GM18511 (cell line): ENCODE measurements at regions not wholly inside any gene's neighbourhood (a gene's known extent, or its start where the extent isn't known, plus 50 kb on each side); places are given as distances from the start of the nearest gene placed in this dataset.
A peak's percentile ranks its signal among the peaks of the same experiment; 100 is the strongest.

Source experiments
- ATAC-seq: cut with Tn5 transposase; IDR thresholded peaks from one replicate; pipeline ENCODE4 v1.9.1; 2021; ENCODE audit warnings: mild to moderate bottlenecking, moderate library complexity; ENCODE audit not compliant: unreplicated experiment

DNA sequence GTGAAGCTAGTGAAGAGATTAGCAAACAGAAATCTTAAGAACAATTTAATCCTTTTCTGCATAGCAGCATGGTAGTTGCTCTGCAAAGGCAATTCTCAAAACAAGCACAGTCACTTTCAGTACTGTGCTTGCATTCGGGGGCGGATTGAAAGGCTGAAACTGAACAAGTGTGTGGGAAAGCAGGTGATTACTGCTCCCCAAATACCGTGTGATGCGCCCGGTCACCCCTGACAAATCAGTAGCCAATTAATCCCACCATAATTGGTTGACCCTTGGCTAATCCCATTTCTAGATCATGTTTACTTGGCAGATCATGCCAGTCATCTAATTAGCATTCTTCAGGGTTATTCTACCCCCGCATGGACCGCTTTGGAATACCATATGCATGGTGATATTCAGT, 76.5 kb upstream of the ADRB1 start:
- ATAC-seq, result peak; percentile 48

DNA sequence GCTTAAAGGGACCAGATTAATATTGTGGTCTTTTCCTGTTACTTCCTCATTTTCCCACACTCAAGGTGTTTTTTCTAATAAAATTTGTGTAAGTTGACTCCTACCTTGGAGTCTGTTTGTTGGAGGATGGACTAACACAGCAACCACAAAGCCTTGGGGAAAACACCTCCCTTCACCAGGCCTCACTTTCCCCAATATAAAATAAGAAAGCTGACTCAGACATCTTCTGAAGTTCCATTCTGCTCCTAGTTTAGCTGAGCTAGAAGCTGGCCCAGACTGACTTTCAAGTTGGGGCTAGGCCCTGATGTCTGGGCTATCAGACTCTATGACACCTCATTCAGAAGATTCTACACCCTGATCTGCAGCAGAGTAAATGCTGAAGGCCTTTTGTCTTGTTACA, 73.0 kb upstream of the ADRB1 start:
- ATAC-seq, result no peak

DNA sequence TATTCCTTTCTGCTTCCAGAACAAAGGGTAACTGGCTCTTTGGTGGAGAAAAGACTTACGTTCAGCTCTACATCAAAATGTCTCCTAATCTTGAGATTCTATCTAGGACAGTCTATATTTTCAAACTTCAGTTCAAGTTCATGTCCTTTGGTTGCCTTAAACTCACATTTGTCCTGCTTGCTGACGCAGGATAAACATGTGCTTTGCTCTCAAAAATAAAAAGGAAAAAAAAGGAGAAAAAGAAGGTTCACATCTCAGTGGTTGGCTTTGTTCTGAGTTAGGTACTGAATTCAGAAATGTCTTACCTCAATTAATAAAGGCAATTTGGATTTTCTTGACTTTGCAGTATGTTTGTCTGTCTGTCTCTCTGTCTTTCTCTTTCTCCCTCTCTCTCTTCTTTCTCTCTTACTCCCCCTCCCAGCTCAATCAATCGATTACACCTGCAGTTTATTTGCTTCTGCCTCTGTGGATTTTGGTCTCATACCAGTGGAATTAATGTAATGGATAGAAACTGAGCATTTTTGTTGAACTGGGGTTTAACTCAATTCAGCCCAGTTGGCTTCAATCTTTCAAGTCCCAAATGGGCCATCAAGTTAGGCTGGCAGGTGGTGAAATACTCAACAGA, 72.2 kb upstream of the ADRB1 start:
- no peak for ATAC-seq

DNA sequence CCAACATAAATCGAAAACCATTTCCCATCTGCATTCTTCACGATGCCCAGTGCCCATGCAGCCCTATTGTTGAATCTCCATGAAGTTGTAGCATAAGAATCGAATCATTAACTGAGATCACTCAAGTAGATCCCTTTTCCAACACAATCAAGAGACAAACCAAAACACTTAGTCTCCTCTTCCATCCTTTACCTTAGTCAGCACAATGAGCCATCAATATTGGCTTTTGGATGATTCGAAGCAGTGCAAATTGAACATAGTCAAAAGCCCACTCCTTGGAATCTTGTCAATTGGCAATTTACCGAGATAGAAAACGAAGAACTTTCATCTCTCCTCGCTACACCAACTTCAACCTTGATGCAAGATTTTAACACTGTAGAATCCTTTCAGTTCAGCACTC, 66.5 kb upstream of the ADRB1 start:
- ATAC-seq, result no peak

DNA sequence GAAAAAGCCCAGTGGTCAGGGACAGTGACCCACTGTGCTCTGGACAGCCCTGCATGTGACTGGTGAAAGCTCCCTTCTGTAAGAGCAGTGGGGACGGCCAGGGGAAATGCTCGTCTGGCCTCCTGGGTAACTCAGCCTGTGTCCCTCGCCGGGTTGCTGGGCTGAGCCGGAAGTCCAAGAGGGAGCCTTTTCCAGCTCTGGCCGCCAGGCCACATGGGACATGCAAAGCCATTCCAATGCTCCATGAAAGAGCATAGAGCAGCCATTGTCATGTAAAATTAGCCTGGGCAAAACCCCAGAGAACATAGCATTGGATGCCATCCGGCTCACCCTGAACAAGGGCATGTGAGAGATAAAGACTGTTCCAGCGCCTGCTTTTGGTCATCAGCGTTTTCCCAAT, 64.9 kb upstream of the ADRB1 start:
- no peak for ATAC-seq

DNA sequence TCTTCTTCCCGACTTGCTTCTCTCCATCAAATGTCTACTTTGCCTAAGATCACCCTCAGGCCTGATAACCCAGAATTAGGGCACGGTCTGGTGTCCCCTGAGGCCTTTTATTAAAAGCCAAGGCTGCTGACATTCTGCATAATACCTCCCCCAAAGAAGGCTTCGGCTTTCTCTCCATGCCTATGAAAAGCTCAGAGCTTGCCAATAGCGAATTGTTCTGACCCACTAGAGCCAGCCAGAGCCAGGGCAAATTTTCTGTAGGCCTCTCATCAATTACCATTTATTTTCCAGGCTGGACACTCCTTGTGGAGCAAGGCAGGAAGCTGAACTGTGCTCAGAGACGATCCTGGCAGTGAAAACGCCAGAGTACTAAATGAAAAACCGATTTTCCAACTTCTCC, 64.3 kb upstream of the ADRB1 start:
- ATAC-seq, result no peak

DNA sequence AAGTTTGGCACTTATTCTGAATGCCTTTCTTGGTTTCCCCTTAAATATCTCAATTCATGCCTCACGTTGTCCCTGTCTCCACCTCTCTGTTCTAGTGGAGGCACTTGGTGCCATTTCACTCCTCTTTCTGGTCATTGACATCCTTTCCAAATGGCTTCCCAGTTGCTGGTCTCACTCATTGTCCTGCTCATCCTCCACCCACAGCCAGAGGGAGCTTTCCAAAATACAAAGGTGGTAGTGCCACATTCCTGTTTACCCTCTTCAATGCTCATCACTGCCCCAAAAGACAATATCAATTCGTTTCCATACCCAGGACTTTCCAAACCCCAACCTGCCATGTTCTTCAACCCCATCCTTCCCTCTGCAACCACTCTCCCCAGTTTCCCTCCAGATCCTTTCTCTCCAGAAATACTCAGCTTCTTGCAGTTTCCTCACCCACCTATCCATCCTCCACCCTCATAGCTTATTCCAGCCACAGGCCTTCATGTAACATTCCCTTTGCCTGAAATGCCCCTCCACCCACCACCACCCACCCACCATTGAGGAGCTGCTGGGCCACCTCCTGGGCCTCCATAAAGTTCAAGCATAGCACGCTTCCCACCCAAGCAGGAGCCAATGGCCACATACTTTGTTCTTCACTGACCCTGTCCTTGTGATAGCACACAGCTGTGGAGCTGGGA, 63.1 kb upstream of the ADRB1 start:
- ATAC-seq, result no peak

DNA sequence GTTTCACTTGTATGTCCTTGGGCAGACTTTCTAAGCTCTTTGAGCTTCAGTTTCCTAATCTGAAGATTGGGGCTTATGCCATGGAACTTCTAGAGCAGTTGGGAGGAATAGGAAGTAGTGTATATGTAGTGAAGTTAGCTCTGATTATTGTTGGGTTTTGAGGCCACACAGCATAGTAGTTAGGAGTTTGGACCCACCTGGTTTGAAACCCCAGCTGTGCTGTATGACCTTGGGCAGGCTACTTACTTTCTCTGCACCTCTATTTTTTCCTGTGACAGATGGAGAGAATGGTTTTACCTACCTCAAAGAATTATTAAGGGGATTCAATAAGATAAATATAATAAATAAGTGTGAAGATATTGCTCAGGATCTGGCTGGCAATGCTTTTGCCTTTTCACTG, 61.4 kb upstream of the ADRB1 start:
- peak; percentile 23 for ATAC-seq

DNA sequence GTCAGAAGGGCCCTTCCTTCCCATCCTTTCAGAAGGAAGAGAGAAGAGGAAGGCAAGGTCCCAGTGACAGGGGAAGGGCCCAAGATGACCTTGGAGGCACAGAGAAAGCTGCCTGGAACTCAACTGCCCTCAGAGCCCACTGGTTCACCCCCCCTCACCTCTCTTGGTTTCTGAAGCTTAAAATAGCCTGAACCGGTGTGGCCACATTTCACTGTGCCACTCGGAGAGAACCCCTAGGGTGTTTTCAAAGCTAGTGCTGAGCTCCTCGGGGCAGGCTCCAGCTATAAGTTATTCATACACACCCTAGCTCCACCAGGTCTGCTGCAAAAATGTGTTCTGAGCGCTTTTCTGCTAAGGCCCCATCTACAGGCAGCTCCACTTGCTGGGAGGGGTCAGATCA, 60.9 kb upstream of the ADRB1 start:
- peak; percentile 95 for ATAC-seq

DNA sequence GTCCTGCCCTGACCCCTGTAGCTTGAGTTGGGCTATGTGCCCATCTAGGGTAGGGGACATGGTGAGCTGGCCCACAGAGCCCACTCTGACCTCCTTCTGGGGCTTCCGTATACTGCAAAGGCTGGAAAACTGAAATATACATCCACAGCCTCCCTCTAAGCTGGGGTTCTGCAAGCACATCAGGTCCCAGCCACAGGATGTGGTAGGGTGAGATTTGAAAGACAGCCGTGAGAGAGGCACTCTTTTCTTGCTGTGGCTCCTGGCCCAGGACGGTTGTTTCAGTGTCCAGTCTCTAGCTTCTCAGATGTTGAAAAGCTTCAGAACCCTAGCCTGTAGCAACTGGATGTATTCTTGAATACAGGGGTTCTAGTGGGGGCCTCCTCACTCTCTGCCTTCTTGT, 60.1 kb upstream of the ADRB1 start:
- ATAC-seq, result peak; percentile 55

DNA sequence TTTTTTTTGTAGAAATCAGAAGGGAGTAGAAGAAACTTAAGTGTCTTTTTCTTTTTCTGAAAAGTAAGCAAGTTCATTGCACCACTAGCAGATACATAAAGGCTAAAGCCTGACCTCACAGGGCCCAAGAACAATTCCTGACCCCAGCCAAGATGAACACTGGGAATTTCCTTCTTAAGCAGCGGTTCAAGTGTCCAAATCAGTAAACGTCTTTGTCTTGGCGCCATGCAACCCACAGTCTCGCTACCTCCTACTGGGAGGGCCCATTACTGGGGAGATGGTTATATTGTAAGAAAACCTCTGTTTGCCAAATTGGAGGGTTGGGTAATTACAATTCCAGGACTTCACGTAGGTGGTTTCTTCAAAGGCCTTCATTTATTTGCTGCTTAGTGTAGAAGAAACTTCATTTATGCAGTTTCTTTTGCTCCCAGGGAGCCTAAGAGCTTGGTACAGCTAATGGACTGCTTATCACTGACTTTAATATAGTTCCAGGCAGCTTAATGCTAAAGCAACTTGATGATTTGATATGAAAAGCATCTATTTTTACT, 58.3 kb upstream of the ADRB1 start:
- no peak for ATAC-seq

DNA sequence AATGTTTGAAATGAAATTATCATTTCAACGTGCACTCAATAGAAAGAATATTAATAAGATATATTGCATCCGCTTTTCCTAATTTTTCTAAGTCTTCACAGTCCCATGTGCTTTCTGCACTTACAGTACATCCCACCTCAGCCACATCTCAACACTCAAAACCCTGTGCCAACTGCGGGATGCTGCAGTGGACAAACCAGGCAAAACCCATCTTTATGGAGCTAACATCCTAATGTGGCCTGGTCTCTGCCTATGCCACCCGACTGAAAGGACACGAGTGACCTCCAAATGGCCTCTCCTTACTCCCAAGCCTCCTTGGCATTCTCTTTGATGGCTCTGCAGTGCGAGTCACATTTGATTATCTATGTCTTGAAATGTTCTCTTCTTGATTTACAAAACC, 57.4 kb upstream of the ADRB1 start:
- ATAC-seq, result no peak

DNA sequence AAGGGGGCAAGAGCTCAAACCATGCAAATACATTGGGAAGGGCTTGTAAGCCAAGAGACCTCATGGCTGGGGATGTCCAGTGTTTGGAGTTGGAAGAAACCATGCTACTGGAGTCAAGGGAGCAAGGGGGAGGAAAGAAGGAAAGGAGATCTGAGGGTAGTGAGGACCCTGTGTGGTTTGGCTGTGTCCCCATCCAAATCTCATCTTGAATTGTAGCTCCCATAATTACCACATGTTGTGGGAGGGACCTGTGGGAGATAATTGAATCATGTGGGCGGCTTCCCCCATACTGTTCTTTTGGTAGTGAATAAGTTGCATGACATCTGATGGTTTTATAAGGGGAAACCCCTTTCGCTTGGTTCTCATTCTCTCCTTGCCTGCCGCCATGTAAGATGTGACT, 56.5 kb upstream of the ADRB1 start:
- ATAC-seq, result no peak

DNA sequence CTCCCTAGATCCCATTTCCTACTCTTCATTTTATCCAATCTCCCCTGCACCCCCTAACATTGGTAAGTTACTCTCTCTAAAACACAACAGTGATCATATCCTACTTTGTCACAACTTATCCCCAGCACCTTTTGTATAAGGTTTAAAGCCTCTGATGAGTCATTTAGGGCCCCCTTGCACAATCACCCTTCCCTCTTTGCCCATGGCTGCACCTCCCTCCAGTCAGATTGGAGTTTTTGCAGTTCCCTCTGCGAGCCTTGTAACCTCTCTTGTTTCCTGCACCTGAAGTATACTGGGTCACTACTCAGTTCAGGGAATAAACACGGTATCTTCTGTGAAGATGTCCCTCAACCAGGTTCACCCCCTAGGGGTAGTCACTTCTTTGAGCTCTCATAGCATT, 55.9 kb upstream of the ADRB1 start:
- no peak for ATAC-seq

DNA sequence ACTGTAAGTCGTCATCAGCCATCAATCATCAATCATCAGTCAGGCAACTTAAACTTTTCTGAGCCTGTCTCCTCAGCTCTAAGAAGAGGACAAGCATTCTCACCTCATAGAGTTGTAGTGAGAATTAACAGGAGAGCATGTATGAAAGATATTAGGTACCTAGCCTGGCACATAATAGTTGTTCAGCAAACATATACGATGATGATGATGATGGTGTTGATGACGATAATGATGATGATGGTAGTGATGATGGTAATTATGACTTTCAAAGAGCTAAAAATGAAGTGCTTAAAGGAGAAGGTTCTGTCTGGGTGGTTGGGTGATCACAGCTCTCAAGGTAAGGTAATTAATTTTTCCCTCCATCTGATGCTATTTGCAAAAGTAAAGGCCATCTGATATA, 55.1 kb upstream of the ADRB1 start:
- ATAC-seq, result no peak

DNA sequence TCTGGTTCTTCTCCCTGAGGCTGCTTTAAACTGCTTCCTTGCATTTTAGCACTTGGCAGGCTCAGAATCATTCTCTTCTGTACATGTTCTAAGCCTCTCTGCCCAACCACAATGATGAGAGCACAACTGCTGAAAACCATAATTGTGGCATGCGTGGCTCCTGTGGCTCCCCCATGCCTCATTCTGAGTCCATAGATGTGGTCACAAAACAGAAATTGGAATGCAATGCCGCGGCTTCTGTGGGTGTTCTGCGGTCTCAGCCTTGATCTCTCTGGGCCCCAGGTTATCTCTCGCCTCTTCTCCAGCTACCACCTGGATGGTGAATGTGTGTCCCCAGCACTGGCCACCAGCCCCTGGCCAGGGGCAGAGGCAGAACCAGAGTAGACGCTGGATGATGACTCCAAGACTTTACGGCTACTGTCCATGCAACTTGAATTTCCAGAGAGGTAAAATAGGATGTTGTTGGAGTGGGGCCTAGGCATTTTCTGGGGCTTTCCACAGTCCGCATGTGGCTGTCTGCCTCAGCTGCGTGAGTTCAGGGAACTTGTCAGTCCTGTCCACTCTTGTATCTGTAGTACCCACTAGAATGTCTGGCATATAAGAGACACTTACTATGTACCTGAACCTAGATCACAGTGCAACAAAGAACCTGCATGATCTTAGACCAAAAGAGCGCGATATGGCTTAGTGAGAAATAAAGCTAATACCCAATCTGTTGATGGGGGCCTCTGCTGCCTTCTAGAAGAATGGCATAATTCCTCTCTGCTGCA, 52.4 kb upstream of the ADRB1 start:
- no peak for ATAC-seq

DNA sequence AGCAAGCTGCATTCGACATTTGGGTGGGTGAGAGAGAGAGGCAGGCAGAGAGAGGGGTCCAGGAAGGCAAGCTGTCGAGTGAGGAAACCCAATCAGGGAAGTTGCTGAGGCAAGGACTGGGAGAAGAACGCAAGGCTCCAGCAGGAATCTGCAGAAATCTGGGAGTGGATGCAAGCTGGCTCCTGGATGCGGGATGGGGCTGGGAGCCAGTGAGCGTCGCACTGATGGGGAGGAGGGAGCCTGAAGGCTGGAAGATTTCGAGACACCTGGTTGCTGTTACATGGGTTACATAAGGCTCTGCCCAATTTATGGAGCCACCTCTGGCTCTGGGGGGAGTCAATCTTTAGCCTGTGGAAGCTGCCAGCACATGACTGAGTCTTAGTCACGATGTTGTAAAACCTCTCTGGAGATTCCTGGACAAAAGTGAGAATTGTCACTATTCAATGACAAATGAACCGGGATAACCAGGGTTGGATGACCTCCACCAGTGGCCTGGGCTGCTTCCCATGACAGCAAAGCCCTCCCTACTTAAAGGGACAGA, 51.1 kb upstream of the ADRB1 start:
- no peak for ATAC-seq

DNA sequence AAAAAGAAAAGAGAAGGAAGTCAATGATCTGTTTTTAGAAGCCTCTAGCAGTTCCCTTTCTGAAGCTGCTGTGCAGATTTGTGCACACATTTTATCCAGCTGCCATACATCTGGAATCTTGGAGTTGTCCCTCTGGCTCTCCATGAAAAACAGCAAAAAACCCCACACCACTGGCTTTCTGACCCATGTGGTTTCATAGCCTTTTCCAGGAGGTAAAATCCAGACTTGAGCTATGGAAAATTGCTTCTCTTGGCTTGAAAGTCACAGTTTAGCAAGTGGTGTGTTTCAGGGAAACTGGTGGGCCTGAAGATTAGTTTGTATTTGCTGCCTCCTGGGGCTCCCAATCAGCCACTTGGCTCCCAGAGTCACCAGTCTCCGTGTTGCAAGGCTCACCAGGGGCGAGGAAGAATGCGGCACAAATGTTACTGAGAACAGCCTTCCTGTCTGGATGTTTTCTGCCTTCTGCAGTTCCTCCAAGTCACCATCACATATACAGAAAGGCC, 50.1 kb upstream of the ADRB1 start:
- ATAC-seq, result no peak
